Gastrocnemius medialis (tissue), 4 donors: ENCODE measurements at regions not wholly inside any gene's neighbourhood (a gene's known extent, or its start where the extent isn't known, plus 50 kb on each side); places are given as distances from the start of the nearest gene placed in this dataset.

ENCODE experiments used
- ATAC-seq, 2 donors: fragments of 150-250 bp; one replicate each; pipeline ENCODE4 v1.9.1; 2016
- DNase-seq, 2 donors: peaks; one replicate each; pipeline ENCODE4 v3.0.0-alpha.2; 2019
- H3K27ac ChIP-seq, 4 donors: fragments of 200-600 bp; sonication (generic); 1 replicate in 1 of 4; 2 replicates in 3 of 4; pipeline ENCODE4 v1.5.1; 2016 to 2018; ENCODE audit warnings: mild to moderate bottlenecking in 2 of 4, moderate library complexity in 1 of 4
- H3K27me3 ChIP-seq, 3 donors: fragments of 200-600 bp; sonication (generic) in 2 of 3; 1 replicate in 1 of 3; 2 replicates in 2 of 3; pipeline versions ENCODE4 v1.5.1 to v1.6.0; 2016 to 2019; ENCODE audit warnings: mild to moderate bottlenecking in 1 of 3, moderate library complexity in 1 of 3
- H3K36me3 ChIP-seq, 2 donors: fragments of 200-600 bp; sonication (generic) in 1 of 2; one replicate each; pipeline ENCODE4 v1.5.1; 2017 to 2018
- H3K4me1 ChIP-seq, 2 donors: fragments of 200-600 bp; sonication (generic) in 1 of 2; one replicate each; pipeline ENCODE4 v1.5.1; 2016 to 2017; ENCODE audit warnings: mild to moderate bottlenecking in 2 of 2
- H3K4me3 ChIP-seq, 4 donors: fragments of 200-600 bp; sonication (generic) in 3 of 4; 1 replicate in 1 of 4; 2 replicates in 3 of 4; pipeline ENCODE4 v1.5.1; 2016 to 2019; ENCODE audit warnings: mild to moderate bottlenecking in 2 of 4
- H3K9me3 ChIP-seq, 3 donors: fragments of 200-600 bp; sonication (generic) in 2 of 3; 1 replicate in 1 of 3; 2 replicates in 2 of 3; pipeline ENCODE4 v1.5.1; 2016 to 2019
- POLR2A ChIP-seq, 2 donors: fragments of 450-650 bp; IDR thresholded peaks; one replicate each; pipeline ENCODE4 v1.6.1; 2017; ENCODE audit warnings: antibody characterized with exemption in 2 of 2, mild to moderate bottlenecking in 2 of 2, moderate library complexity in 2 of 2
- in situ Hi-C, 4 donors: fragments of 200-750 bp; cut with MboI; loops; one replicate each; pipeline versions ENCODE4 v1.15.0 to v1.8.0; 2017; ENCODE audit warnings: low sequenced_read_pairs in 4 of 4
- intact Hi-C: fragments of 100-400 bp; cut with DNase I; formaldehyde crosslinking; loops from one replicate; pipeline ENCODE4 v1.15.1; 2023; ENCODE audit warnings: low total_unique reads
- TF ChIP-seq, protein P1 (sequence below), 5 experiments: fragments of 450-650 bp in 3 of 5; fragments of 200-600 bp in 2 of 5; sonication (generic) in 2 of 5; IDR thresholded peaks in 4 of 5; conservative IDR thresholded peaks in 1 of 5; 1 replicate in 4 of 5; 2 replicates in 1 of 5; pipeline ENCODE4 v1.5.1; 2016 to 2019; ENCODE audit warnings: antibody characterized with exemption in 5 of 5, mild to moderate bottlenecking in 3 of 5, moderate library complexity in 3 of 5

GRCh38 chr4:28926156-28926555 is 1794.0 kb upstream of the PCDH7 start:
- H3K27me3 ChIP-seq = no peaks in the 10 kb centered on the region
- ATAC-seq (no peak), DNase-seq (no peak)
- H3K9me3 ChIP-seq = no peaks in the 10 kb centered on the region
- TF ChIP-seq, protein P1, sequence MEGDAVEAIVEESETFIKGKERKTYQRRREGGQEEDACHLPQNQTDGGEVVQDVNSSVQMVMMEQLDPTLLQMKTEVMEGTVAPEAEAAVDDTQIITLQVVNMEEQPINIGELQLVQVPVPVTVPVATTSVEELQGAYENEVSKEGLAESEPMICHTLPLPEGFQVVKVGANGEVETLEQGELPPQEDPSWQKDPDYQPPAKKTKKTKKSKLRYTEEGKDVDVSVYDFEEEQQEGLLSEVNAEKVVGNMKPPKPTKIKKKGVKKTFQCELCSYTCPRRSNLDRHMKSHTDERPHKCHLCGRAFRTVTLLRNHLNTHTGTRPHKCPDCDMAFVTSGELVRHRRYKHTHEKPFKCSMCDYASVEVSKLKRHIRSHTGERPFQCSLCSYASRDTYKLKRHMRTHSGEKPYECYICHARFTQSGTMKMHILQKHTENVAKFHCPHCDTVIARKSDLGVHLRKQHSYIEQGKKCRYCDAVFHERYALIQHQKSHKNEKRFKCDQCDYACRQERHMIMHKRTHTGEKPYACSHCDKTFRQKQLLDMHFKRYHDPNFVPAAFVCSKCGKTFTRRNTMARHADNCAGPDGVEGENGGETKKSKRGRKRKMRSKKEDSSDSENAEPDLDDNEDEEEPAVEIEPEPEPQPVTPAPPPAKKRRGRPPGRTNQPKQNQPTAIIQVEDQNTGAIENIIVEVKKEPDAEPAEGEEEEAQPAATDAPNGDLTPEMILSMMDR (IDR thresholded peaks at IDR 0.05 in 4 of 5, conservative IDR thresholded peaks at IDR 0.05 in 1 of 5) = no peak
- TF ChIP-seq POLR2A (IDR thresholded peaks at IDR 0.05) = no peak
- H3K4me3 ChIP-seq = no peak overlapping the region
- no peaks in the 10 kb centered on the region for H3K36me3 ChIP-seq
- intact Hi-C loops = no loop called here
- no peaks in the 10 kb centered on the region for H3K4me1 ChIP-seq
- in situ Hi-C loops = no loop called here
- no peak overlapping the region for H3K27ac ChIP-seq

DNA sequence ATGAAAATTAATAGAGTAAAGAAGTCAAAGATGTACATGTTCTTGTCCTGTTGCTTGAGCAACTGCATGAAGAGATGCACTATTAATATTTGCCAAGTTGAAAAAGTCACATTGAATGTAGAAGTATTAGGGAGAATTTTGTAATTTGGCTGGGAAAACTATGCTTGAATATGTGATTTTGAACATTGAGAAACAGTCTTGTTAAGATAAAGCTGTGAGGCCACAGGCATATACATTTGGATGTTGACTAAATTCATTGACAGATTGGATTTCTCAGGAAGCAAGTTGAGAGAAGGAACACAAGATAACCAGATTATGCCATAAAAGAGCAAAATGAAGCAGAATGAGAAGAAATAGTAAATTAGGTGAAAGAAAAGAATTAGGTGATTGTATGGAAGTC is 1777.5 kb upstream of the PCDH7 start:
- Histone ChIP-seq H3K36me3 (no peaks in the 10 kb centered on the region), H3K27ac (no peak overlapping the region), H3K9me3 (no peaks in the 10 kb centered on the region), H3K4me3 (no peak overlapping the region), H3K4me1 (no peaks in the 10 kb centered on the region), H3K27me3 (no peaks in the 10 kb centered on the region)
- DNase-seq (no peak), ATAC-seq (no peak)
- intact Hi-C loops = no loop called here
- no peak for TF ChIP-seq POLR2A (IDR thresholded peaks at IDR 0.05)
- TF ChIP-seq, protein P1 (IDR thresholded peaks at IDR 0.05 in 4 of 5, conservative IDR thresholded peaks at IDR 0.05 in 1 of 5) = no peak
- in situ Hi-C loops = no loop called here

- Histone ChIP-seq H3K27me3 (no peaks in the 10 kb centered on the region), H3K4me3 (no peak overlapping the region), H3K27ac (no peak overlapping the region), H3K36me3 (no peaks in the 10 kb centered on the region), H3K9me3 (no peaks in the 10 kb centered on the region), H3K4me1 (no peaks in the 10 kb centered on the region)
- ATAC-seq (no peak), DNase-seq (no peak)
- intact Hi-C loops (no loop called here), in situ Hi-C loops (no loop called here)
- TF ChIP-seq, protein P1 (IDR thresholded peaks at IDR 0.05 in 4 of 5, conservative IDR thresholded peaks at IDR 0.05 in 1 of 5) = no peak
- TF ChIP-seq POLR2A (IDR thresholded peaks at IDR 0.05) = no peak
Measured at GRCh38 chr4:28947374-28947773, 1772.8 kb upstream of the PCDH7 start.

DNA sequence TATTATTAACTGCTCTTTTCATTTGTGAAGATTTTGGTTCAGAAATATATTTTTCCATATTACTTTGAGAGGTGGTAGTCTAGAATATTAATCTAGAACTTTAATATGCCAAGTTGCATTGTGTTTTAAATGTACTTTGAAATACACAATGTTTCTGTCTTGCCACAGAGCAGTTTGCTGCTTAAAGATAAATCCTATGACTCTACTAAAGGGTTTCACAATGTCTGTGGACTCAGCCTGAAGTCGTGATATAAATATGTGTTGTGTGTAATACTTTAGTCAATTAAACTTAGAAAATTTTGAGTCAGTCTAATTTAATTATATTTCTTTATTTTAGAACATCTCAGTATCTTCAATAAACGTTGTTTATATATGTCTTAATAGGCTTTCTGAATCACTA is 1771.7 kb upstream of the PCDH7 start:
- Histone ChIP-seq H3K36me3 (no peaks in the 10 kb centered on the region), H3K27me3 (no peaks in the 10 kb centered on the region), H3K27ac (no peak overlapping the region), H3K4me3 (no peak overlapping the region), H3K9me3 (no peaks in the 10 kb centered on the region), H3K4me1 (no peaks in the 10 kb centered on the region)
- DNase-seq (no peak), ATAC-seq (no peak)
- intact Hi-C loops (no loop called here), in situ Hi-C loops (no loop called here)
- TF ChIP-seq, protein P1 (IDR thresholded peaks at IDR 0.05 in 4 of 5, conservative IDR thresholded peaks at IDR 0.05 in 1 of 5) = no peak
- TF ChIP-seq POLR2A (IDR thresholded peaks at IDR 0.05) = no peak

GRCh38 chr4:28966982-28967381 is 1753.2 kb upstream of the PCDH7 start:
- Histone ChIP-seq H3K27me3 (no peaks in the 10 kb centered on the region), H3K4me1 (no peaks in the 10 kb centered on the region), H3K9me3 (no peaks in the 10 kb centered on the region), H3K27ac (no peak overlapping the region), H3K36me3 (no peaks in the 10 kb centered on the region), H3K4me3 (no peak overlapping the region)
- in situ Hi-C loops = no loop called here
- DNase-seq (no peak), ATAC-seq (no peak)
- intact Hi-C loops = no loop called here
- TF ChIP-seq, protein P1 (IDR thresholded peaks at IDR 0.05 in 4 of 5, conservative IDR thresholded peaks at IDR 0.05 in 1 of 5) = no peak
- no peak for TF ChIP-seq POLR2A (IDR thresholded peaks at IDR 0.05)
